ENCODE measurements at regions not wholly inside any gene's neighbourhood (a gene's known extent, or its start where the extent isn't known, plus 50 kb on each side); places are given as distances from the start of the nearest gene placed in this dataset.

DNA sequence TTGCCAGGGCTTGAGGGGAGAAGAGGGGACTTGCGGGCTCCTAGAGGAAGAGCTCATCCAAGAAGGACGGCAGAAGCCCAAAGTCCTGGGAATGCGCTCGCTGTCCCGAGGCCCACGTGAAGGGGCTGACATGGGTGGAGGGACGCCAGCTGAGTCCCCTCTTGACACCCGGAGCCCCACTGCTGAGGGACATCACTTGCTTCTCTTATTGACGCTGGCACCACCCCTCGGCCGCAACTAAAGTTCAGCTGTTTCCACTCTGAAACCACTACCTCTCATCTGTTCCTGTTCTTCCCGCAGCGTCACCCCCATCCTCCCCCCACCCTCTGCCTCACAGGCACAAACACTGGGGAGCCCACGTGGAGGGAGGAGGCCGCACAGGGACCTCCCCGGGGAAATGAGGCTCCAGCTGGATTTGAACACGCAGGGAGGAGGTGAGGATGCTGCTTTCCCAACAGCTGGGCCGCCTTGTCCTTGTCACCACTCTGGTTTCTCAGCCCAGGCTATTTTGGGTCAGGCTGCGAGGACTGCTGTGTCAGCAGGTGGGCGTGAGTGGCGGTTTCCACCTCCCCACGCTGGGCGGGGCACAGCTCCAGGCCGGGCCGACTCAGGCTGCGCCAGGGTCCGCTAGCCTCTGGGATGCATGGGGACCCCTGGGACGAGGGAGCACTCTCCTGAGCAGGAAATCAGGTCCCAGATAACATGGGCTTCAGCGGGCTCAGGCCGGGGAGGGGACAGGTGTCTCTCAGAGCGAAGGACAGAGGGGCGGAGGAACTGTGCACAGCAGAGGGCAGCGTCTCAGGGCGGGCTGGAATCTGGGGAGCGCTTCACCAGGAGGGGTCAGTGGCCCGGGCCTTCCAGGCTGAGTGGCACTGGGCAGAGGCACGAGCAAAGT, 156.3 kb downstream of the ZNF248 start:
- Histone ChIP-seq H3K27ac (no peak overlapping the region), H3K36me3 (replicated peaks) (no peaks in the 10 kb centered on the region), H3K27me3 (replicated peaks) (no peaks in the 10 kb centered on the region), H3K4me3 (ENCODE audit: low read depth, low read length) (no peak overlapping the region)
- in situ Hi-C loops (cut with HindIII; ENCODE audit: low pct_ligation_motif_present, low sequenced_read_pairs) = no loop called here
- no peak for DNase-seq
- TF ChIP-seq, protein P1, sequence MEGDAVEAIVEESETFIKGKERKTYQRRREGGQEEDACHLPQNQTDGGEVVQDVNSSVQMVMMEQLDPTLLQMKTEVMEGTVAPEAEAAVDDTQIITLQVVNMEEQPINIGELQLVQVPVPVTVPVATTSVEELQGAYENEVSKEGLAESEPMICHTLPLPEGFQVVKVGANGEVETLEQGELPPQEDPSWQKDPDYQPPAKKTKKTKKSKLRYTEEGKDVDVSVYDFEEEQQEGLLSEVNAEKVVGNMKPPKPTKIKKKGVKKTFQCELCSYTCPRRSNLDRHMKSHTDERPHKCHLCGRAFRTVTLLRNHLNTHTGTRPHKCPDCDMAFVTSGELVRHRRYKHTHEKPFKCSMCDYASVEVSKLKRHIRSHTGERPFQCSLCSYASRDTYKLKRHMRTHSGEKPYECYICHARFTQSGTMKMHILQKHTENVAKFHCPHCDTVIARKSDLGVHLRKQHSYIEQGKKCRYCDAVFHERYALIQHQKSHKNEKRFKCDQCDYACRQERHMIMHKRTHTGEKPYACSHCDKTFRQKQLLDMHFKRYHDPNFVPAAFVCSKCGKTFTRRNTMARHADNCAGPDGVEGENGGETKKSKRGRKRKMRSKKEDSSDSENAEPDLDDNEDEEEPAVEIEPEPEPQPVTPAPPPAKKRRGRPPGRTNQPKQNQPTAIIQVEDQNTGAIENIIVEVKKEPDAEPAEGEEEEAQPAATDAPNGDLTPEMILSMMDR (IDR thresholded peaks at IDR 0.05; ENCODE audit: low read depth, low read length, missing control alignments) = no peak

DNA sequence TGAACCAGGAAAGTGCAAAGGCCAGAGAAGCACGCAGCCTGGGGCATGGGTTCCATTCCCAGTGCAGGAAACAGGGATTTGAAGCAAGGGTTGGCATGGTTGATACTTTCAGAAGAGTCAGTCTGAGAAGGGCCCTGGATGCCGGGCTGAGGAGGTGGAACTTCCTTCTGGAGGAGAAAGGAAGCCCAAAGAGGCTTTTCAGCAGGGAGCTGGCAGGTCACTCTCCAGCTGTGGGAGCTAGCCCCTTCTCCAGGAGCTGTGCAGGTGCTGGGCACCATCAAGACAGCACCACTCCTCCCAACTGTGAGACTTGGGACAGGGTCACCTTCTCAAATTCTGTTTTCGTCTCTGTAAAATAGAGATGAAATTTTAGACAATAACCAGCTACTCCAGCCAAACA, 169.8 kb downstream of the ZNF248 start:
- Histone ChIP-seq H3K4me3 (ENCODE audit: low read depth, low read length) (no peak overlapping the region), H3K36me3 (replicated peaks) (no peaks in the 10 kb centered on the region), H3K27me3 (replicated peaks) (no peaks in the 10 kb centered on the region), H3K27ac (no peak overlapping the region)
- DNase-seq = no peak
- TF ChIP-seq, protein P1 (IDR thresholded peaks at IDR 0.05; ENCODE audit: low read depth, low read length, missing control alignments) = no peak
- in situ Hi-C loops (cut with HindIII; ENCODE audit: low pct_ligation_motif_present, low sequenced_read_pairs) = no loop called here

DNA sequence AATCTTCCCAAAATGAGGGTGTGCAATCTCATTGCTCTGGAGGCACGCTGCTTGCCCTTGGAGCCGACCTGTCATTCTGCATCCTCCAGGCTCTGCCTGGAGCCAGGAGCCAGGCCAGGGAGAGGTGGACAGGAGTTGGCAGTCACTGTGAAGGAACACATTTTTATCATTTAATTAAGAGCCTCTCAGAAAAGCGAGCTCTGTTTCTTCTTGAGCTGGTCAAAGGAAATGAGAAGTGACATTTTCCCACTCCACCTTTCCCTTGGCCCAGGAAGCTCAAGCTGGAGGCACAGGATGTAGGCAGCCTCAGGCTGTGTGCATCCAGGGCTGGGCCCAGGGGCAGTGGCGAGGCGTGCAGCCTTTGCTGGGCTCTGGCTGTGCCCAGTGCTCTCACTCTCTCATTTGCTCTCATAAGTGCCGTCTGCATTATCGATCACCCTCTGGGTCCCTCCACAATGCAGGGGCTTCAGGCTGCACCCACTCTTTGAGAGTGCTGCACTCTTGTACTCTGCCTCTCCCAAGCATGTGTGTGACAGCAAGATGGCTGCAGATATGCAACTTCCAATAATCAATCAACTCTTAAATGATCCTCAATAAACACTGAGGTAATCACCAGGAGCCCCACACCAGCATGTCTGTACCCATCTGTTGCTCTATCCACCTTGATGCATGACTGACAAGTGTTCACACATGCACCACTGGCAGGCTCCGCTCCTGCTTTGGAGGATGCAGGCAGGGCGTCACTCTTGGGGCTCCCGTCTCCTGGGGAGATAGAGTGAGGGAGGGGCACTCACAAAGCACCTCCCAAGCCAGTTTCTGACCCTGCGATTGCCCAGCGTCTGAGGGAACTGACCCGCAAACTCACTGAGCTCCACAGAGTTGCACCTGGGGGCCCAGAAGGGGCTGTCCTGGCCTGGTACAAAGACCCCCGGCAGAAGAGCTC, 171.4 kb downstream of the ZNF248 start:
- H3K27me3 ChIP-seq (replicated peaks) = no peaks in the 10 kb centered on the region
- in situ Hi-C loops (cut with HindIII; ENCODE audit: low pct_ligation_motif_present, low sequenced_read_pairs) = no loop called here
- TF ChIP-seq, protein P1 (IDR thresholded peaks at IDR 0.05; ENCODE audit: low read depth, low read length, missing control alignments) = no peak
- H3K36me3 ChIP-seq (replicated peaks) = no peaks in the 10 kb centered on the region
- H3K4me3 ChIP-seq (ENCODE audit: low read depth, low read length) = no peak overlapping the region
- DNase-seq = no peak
- no peak overlapping the region for H3K27ac ChIP-seq

DNA sequence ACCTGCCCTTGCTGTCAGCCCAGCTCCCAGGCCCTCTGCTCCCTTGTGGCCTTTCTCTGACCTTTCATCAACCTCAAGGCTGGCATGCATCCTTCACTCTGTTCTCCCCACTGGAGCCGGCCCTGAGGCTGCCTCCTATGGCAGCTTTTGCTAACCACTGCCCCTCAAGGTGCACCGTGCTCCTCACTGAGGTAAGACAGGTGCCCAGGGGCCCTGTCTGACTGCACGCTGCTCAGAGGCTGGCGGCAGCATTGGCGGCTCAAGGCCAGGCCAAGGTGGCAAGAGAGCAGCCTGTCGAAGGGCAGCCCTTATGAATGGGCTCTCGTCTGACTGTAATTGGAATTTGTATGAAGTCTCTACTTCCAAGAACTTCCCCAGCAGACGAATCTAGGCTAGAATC, 172.6 kb downstream of the ZNF248 start:
- in situ Hi-C loops (cut with HindIII; ENCODE audit: low pct_ligation_motif_present, low sequenced_read_pairs) = no loop called here
- Histone ChIP-seq H3K4me3 (ENCODE audit: low read depth, low read length) (no peak overlapping the region), H3K36me3 (replicated peaks) (no peaks in the 10 kb centered on the region), H3K27ac (no peak overlapping the region), H3K27me3 (replicated peaks) (no peaks in the 10 kb centered on the region)
- DNase-seq = no peak
- TF ChIP-seq, protein P1 (IDR thresholded peaks at IDR 0.05; ENCODE audit: low read depth, low read length, missing control alignments) = no peak

DNA sequence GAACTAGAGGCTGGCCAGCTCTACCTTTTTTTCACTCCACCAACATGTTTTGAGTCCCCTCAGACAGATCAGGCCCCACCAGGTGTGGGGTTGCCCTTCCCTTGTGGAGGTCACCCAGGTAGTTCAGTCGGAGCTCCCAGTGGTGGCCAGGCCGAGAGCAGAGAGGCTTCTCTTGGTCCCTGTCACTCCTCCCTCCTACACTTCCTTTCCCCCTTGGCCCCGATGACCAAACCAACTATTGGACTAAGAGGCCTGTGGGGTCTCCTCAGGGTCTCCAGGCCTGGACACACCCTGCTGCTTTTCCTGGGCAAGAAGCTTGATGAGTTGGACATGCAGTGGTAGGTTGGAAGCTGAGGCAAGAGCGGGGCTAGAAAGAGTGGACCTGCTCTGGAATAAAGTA, 174.8 kb downstream of the ZNF248 start:
- no peak overlapping the region for H3K4me3 ChIP-seq (ENCODE audit: low read depth, low read length)
- H3K36me3 ChIP-seq (replicated peaks) = no peaks in the 10 kb centered on the region
- no peak overlapping the region for H3K27ac ChIP-seq
- in situ Hi-C loops (cut with HindIII; ENCODE audit: low pct_ligation_motif_present, low sequenced_read_pairs) = no loop called here
- TF ChIP-seq, protein P1 (IDR thresholded peaks at IDR 0.05; ENCODE audit: low read depth, low read length, missing control alignments) = no peak
- DNase-seq = no peak
- H3K27me3 ChIP-seq (replicated peaks) = no peaks in the 10 kb centered on the region

All from brain microvascular endothelial cell (primary cell).